H1 (cell line): ENCODE measurements at regions not wholly inside any gene's neighbourhood (a gene's known extent, or its start where the extent isn't known, plus 50 kb on each side); places are given as distances from the start of the nearest gene placed in this dataset.

Source experiments
- CTCF ChIA-PET: fragments of 300-600 bp; sonication (Branson Sonifier 250); formaldehyde crosslinking; loops from one replicate; lab custom pipeline; 2021; ENCODE audit not compliant: partially characterized antibody; lab: Charles Lee
- POLR2A ChIA-PET: fragments of 300-600 bp; sonication (Branson Sonifier 250); formaldehyde crosslinking; loops from one replicate; lab custom pipeline; 2021; ENCODE audit warnings: inconsistent platforms; ENCODE audit not compliant: partially characterized antibody; lab: Charles Lee
- DNase-seq, 2 experiments: peaks; one replicate each; pipeline versions ENCODE4 v3.0.0 to v3.0.0-alpha.2; 2010 to 2022; ENCODE audit warnings: low spot score in 2 of 2, low read depth in 1 of 2, mixed read lengths in 1 of 2
- FAIRE-seq: peaks from 2 replicates; lab custom pipeline; 2011; peaks lifted over from hg19 to GRCh38; lab: Jason Lieb, UNC
- H2AFZ ChIP-seq: 2 replicates; pipeline ENCODE4 v1.8.1; 2012; ENCODE audit warnings: low read length, inconsistent platforms
- H2AK5ac ChIP-seq: 2 replicates; pipeline ENCODE4 v1.6.1; 2013; ENCODE audit warnings: low read depth, low read length
- H2BK120ac ChIP-seq: replicated peaks from 2 replicates; pipeline ENCODE3; 2013; ENCODE audit warnings: low read depth, low read length, inconsistent platforms
- H2BK12ac ChIP-seq: 2 replicates; pipeline ENCODE4 v1.6.1; 2013; ENCODE audit warnings: low read depth, low read length
- H2BK15ac ChIP-seq: 2 replicates; pipeline ENCODE4 v1.6.1; 2013; ENCODE audit warnings: low read length
- H2BK20ac ChIP-seq: 2 replicates; pipeline ENCODE4 v1.6.1; 2013; ENCODE audit warnings: low read length
- H2BK5ac ChIP-seq: 2 replicates; pipeline ENCODE4 v1.6.1; 2013; ENCODE audit warnings: low read depth, low read length
- H3K14ac ChIP-seq: 2 replicates; pipeline ENCODE4 v1.6.1; 2013; ENCODE audit warnings: inconsistent platforms; ENCODE audit not compliant: insufficient read length
- H3K18ac ChIP-seq: 2 replicates; pipeline ENCODE4 v1.6.1; 2013; ENCODE audit warnings: low read length; ENCODE audit errors: extremely low read depth
- H3K23ac ChIP-seq: 2 replicates; pipeline ENCODE4 v1.6.1; 2013; ENCODE audit warnings: inconsistent platforms; ENCODE audit not compliant: insufficient read length
- H3K23me2 ChIP-seq: 2 replicates; pipeline ENCODE4 v1.6.1; 2013; ENCODE audit warnings: low read depth, low read length
- H3K27ac ChIP-seq: 2 replicates; pipeline ENCODE4 v1.6.1; 2011; ENCODE audit warnings: low read depth, low read length, inconsistent platforms
- H3K27me3 ChIP-seq, 4 experiments: replicated peaks in 1 of 4; 1 replicate in 1 of 4; 2 replicates in 3 of 4; pipeline versions ENCODE4 v1.6.1 to v1.8.1; 2011 to 2013; ENCODE audit warnings: low read length in 3 of 4, mild to moderate bottlenecking in 3 of 4, inconsistent platforms in 2 of 4, mixed read lengths in 2 of 4, moderate library complexity in 1 of 4; ENCODE audit not compliant: control insufficient read depth in 3 of 4, insufficient read depth in 3 of 4; ENCODE audit errors: extremely low read depth in 1 of 4
- H3K36me3 ChIP-seq, 4 experiments: 2 replicates each; pipeline versions ENCODE4 v1.6.1 to v1.8.1; 2011 to 2013; ENCODE audit warnings: mild to moderate bottlenecking in 4 of 4, low read length in 3 of 4, moderate library complexity in 2 of 4, control low read depth in 1 of 4, inconsistent platforms in 1 of 4; ENCODE audit not compliant: insufficient read depth in 4 of 4, control insufficient read depth in 2 of 4
- H3K4ac ChIP-seq: replicated peaks from 2 replicates; pipeline ENCODE3; 2013; ENCODE audit warnings: low read length, low read depth, mixed read lengths, inconsistent platforms; ENCODE audit not compliant: insufficient read length
- H3K4me1 ChIP-seq, 4 experiments: replicated peaks in 1 of 4; 1 replicate in 1 of 4; 2 replicates in 3 of 4; pipeline versions ENCODE4 v1.6.1 to v1.8.1; 2011 to 2013; ENCODE audit warnings: low read length in 3 of 4, inconsistent platforms in 2 of 4, mixed read lengths in 1 of 4; ENCODE audit not compliant: insufficient read depth in 4 of 4, control insufficient read depth in 3 of 4
- H3K4me2 ChIP-seq, 2 experiments: 2 replicates each; pipeline versions ENCODE4 v1.6.1 to v1.8.1; 2011 to 2013; ENCODE audit warnings: low read depth in 2 of 2, low read length in 2 of 2, control low read depth in 1 of 2, inconsistent platforms in 1 of 2, mild to moderate bottlenecking in 1 of 2; ENCODE audit not compliant: insufficient read depth in 1 of 2
- H3K4me3 ChIP-seq, 4 experiments: fragments of 200-600, 300-600 bp in 1 of 4; sonication (generic), shearing (Covaris generic), sonication (Bioruptor Twin) in 1 of 4; 2 replicates each; pipeline versions ENCODE4 v1.5.1 to v1.8.1; 2011 to 2016; ENCODE audit warnings: low read length in 4 of 4, low read depth in 3 of 4, control low read depth in 2 of 4, inconsistent platforms in 2 of 4, mild to moderate bottlenecking in 2 of 4, mixed read lengths in 1 of 4, moderate library complexity in 1 of 4; ENCODE audit not compliant: insufficient read depth in 2 of 4; ENCODE audit errors: extremely low read depth in 1 of 4
- H3K56ac ChIP-seq: replicated peaks from 2 replicates; pipeline ENCODE3; 2013; ENCODE audit warnings: low read depth, mild to moderate bottlenecking, mixed read lengths, low read length, inconsistent platforms; ENCODE audit not compliant: insufficient read length
- H3K79me1 ChIP-seq: 2 replicates; pipeline ENCODE4 v1.6.1; 2013; ENCODE audit warnings: low read depth, low read length, control low read depth
- H3K79me2 ChIP-seq, 2 experiments: 2 replicates each; pipeline versions ENCODE4 v1.6.1 to v1.8.1; 2012 to 2013; ENCODE audit warnings: low read length in 2 of 2, mild to moderate bottlenecking in 2 of 2, inconsistent platforms in 1 of 2; ENCODE audit not compliant: insufficient read depth in 2 of 2, control insufficient read depth in 1 of 2
- H3K9ac ChIP-seq, 4 experiments: replicated peaks in 1 of 4; 1 replicate in 1 of 4; 2 replicates in 3 of 4; pipeline versions ENCODE4 v1.6.1 to v1.8.1; 2011 to 2013; ENCODE audit warnings: low read depth in 3 of 4, low read length in 3 of 4, control low read depth in 2 of 4, mild to moderate bottlenecking in 2 of 4, moderate library complexity in 2 of 4, inconsistent platforms in 1 of 4; ENCODE audit errors: extremely low read depth in 1 of 4
- H3K9me3 ChIP-seq, 2 experiments: 2 replicates each; pipeline versions ENCODE4 v1.6.1 to v1.8.1; 2012 to 2013; ENCODE audit warnings: mild to moderate bottlenecking in 2 of 2, moderate library complexity in 2 of 2, control low read depth in 1 of 2, inconsistent platforms in 1 of 2, low read depth in 1 of 2, low read length in 1 of 2, mixed read lengths in 1 of 2; ENCODE audit not compliant: insufficient read depth in 2 of 2
- H4K20me1 ChIP-seq, 2 experiments: replicated peaks in 1 of 2; 2 replicates each; pipeline versions ENCODE3 to v1.8.1; 2011 to 2013; ENCODE audit warnings: inconsistent platforms in 2 of 2, low read length in 2 of 2, mild to moderate bottlenecking in 1 of 2; ENCODE audit not compliant: insufficient read depth in 2 of 2, control insufficient read depth in 1 of 2
- H4K5ac ChIP-seq: 2 replicates; pipeline ENCODE4 v1.6.1; 2013; ENCODE audit warnings: low read length, low read depth, mixed read lengths, inconsistent platforms; ENCODE audit not compliant: insufficient read length
- H4K8ac ChIP-seq: 2 replicates; pipeline ENCODE4 v1.8.0; 2013; ENCODE audit warnings: mild to moderate bottlenecking, moderate library complexity, low read length, inconsistent platforms; ENCODE audit not compliant: insufficient read depth; ENCODE audit errors: extremely low read depth
- H4K91ac ChIP-seq: replicated peaks from 2 replicates; pipeline ENCODE3; 2013; ENCODE audit warnings: low read length, mixed read lengths, inconsistent platforms; ENCODE audit not compliant: insufficient read length
- BACH1 ChIP-seq: IDR thresholded peaks from 2 replicates; pipeline ENCODE4 v1.6.1; 2012; ENCODE audit warnings: low read length, improper control_type of control experiment
- EGR1 ChIP-seq: IDR thresholded peaks from 2 replicates; pipeline ENCODE4 v1.6.1; 2011; ENCODE audit warnings: low read depth, low read length, borderline replicate concordance
- GTF2F1 ChIP-seq: IDR thresholded peaks from 2 replicates; pipeline ENCODE4 v1.6.1; 2012; ENCODE audit warnings: low read depth, low read length, improper control_type of control experiment, borderline replicate concordance
- JUN ChIP-seq: IDR thresholded peaks from 2 replicates; pipeline ENCODE4 v1.6.1; 2011; ENCODE audit warnings: low read depth, mild to moderate bottlenecking, improper control_type of control experiment, low read length
- POU5F1 ChIP-seq: IDR thresholded peaks from 2 replicates; pipeline ENCODE4 v1.6.1; 2011; ENCODE audit warnings: low read depth, mild to moderate bottlenecking, low read length, moderate library complexity
- RAD21 ChIP-seq, 2 experiments: IDR thresholded peaks in 1 of 2; conservative IDR thresholded peaks in 1 of 2; 2 replicates each; pipeline ENCODE4 v1.6.1; 2011; ENCODE audit warnings: low read depth in 2 of 2, low read length in 2 of 2, improper control_type of control experiment in 1 of 2, inconsistent platforms in 1 of 2, mild to moderate bottlenecking in 1 of 2, moderate library complexity in 1 of 2
- RBBP5 ChIP-seq: IDR thresholded peaks from 2 replicates; pipeline ENCODE4 v1.7.1; 2012; ENCODE audit warnings: low read depth, mild to moderate bottlenecking, inconsistent platforms, low read length, moderate library complexity, borderline replicate concordance
- TAF7 ChIP-seq: optimal IDR thresholded peaks from 2 replicates; pipeline ENCODE3; 2011; ENCODE audit warnings: low read depth, mild to moderate bottlenecking, inconsistent platforms, low read length, moderate library complexity, borderline replicate concordance
- ZNF274 ChIP-seq: IDR thresholded peaks from 2 replicates; pipeline ENCODE4 v1.7.0; 2012; ENCODE audit warnings: low read length, borderline replicate concordance; ENCODE audit errors: extremely low read depth
- WGBS, 2 experiments: shearing (Covaris generic) in 1 of 2; methylation state at CpG; one replicate each; pipeline versions ENCODE4 v1.1.6 to v1.1.7; 2013 to 2015; ENCODE audit warnings: low lambda C conversion rate in 2 of 2, mixed read lengths in 2 of 2, inconsistent platforms in 1 of 2, low coverage in 1 of 2, missing lambda C conversion rate in 1 of 2; ENCODE audit not compliant: insufficient replicate concordance in 2 of 2, insufficient coverage in 1 of 2, insufficient read length in 1 of 2; ENCODE audit errors: extremely low coverage in 1 of 2, missing lambda C conversion rate in 1 of 2; 5-methylcytosine and 5-hydroxymethylcytosine counted together
- TF ChIP-seq, protein P1 (sequence below): IDR thresholded peaks from 2 replicates; pipeline ENCODE4 v1.6.1; 2011; ENCODE audit warnings: low read length, improper control_type of control experiment

DNA sequence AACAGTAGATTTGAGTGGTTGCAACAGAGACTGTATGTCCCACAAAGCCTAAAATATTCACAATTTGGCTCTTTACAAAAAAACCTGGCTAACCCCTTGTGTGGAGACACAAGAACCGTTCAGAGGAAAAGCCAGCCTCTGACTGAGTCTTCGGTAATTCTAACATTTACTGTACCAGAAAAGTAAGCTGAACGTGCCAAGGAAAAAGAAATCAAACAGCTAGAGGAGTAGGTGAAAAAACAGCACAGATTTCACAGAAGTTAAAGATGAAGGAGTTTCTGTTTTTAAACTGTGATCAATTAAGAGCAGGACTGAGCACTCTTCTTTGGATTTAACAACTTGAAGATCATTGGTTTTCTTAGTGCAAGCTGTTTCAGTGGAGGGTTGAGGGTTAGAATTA lies 424.7 kb upstream of the KIRREL3 start:
- no peak overlapping the region for H2BK20ac ChIP-seq
- H3K9ac ChIP-seq: no peak overlapping the region
- CTCF ChIA-PET: interaction anchor here (0.6 to 1.3 kb wide), 2 partner anchors 13 to 128 kb away, joined by 3 to 4 read pairs; no protein-coding TSS in a partner anchor
- H3K4me3 ChIP-seq: no peak overlapping the region
- H3K4me2 ChIP-seq: no peak overlapping the region
- FAIRE-seq: no peak
- no peak overlapping the region for H4K91ac ChIP-seq
- no peak overlapping the region for H4K5ac ChIP-seq
- H3K27ac ChIP-seq: no peak overlapping the region
- no peak overlapping the region for H3K14ac ChIP-seq
- POLR2A ChIA-PET: no interaction called here
- TF ChIP-seq GTF2F1 (no peak), RAD21 (IDR thresholded peaks at IDR 0.05 in 1 of 2, conservative IDR thresholded peaks at IDR 0.05 in 1 of 2; ENCODE audit: low read depth in 2 of 2, low read length in 2 of 2) (no peak), RBBP5 (no peak), BACH1 (no peak), TAF7 (no peak), ZNF274 (no peak), POU5F1 (no peak), JUN (no peak), EGR1 (no peak)
- TF ChIP-seq, protein P1, sequence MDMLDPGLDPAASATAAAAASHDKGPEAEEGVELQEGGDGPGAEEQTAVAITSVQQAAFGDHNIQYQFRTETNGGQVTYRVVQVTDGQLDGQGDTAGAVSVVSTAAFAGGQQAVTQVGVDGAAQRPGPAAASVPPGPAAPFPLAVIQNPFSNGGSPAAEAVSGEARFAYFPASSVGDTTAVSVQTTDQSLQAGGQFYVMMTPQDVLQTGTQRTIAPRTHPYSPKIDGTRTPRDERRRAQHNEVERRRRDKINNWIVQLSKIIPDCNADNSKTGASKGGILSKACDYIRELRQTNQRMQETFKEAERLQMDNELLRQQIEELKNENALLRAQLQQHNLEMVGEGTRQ: no peak
- TF ChIP-seq, all 59 proteins: peak for 0
- Histone ChIP-seq H2BK12ac (no peak overlapping the region), H3K4me1 (no peaks in the 10 kb centered on the region), H4K8ac (no peak overlapping the region), H3K79me1 (no peaks in the 10 kb centered on the region), H3K27me3 (no peaks in the 10 kb centered on the region), H4K20me1 (no peaks in the 10 kb centered on the region), H3K4ac (no peak overlapping the region), H3K23me2 (no peaks in the 10 kb centered on the region), H3K23ac (no peak overlapping the region), H2BK5ac (no peak overlapping the region), H3K56ac (no peak overlapping the region), H2AK5ac (no peak overlapping the region), H2BK15ac (no peak overlapping the region), H3K18ac (no peak overlapping the region), H3K36me3 (no peaks in the 10 kb centered on the region), H3K79me2 (no peaks in the 10 kb centered on the region), H2AFZ (no peak overlapping the region), H2BK120ac (no peak overlapping the region), H3K9me3 (no peaks in the 10 kb centered on the region)
- no peak for DNase-seq
- WGBS, 2 experiments: 88% methylated on average over 3 of the region's 3 CpGs; no CpG with 5 or more reads in 1 of the 2 experiments
